ENCODE measurements at regions not wholly inside any gene's neighbourhood (a gene's known extent, or its start where the extent isn't known, plus 50 kb on each side); places are given as distances from the start of the nearest gene placed in this dataset.

GRCh38 chr5:27341342-27341741 is 303.0 kb upstream of the CDH9 start:
- TF ChIP-seq CTCF (IDR thresholded peaks at IDR 0.05): no peak
- no peak for TF ChIP-seq POLR2AphosphoS5 (IDR thresholded peaks at IDR 0.05)
- TF ChIP-seq POLR2A (IDR thresholded peaks at IDR 0.05): no peak

All from prostate gland (tissue), 2 donors.